ENCODE measurements at regions not wholly inside any gene's neighbourhood (a gene's known extent, or its start where the extent isn't known, plus 50 kb on each side); places are given as distances from the start of the nearest gene placed in this dataset.
"Not testable (repeated sequence)": the region's sequence is repeated elsewhere in the genome, so short reads cannot be mapped to it uniquely, and the experiment has no call there.

GRCh38 chr7:150046290-150047194, 172.8 kb downstream of the ATP6V0E2 start:
- not testable (repeated sequence) for DNase-seq (ENCODE audit: low read depth in 2 of 2)

- DNase-seq (ENCODE audit: low read depth in 2 of 2) = not testable (repeated sequence)
Measured at GRCh38 chr7:150047329-150047728, 173.6 kb downstream of the ATP6V0E2 start.

DNA sequence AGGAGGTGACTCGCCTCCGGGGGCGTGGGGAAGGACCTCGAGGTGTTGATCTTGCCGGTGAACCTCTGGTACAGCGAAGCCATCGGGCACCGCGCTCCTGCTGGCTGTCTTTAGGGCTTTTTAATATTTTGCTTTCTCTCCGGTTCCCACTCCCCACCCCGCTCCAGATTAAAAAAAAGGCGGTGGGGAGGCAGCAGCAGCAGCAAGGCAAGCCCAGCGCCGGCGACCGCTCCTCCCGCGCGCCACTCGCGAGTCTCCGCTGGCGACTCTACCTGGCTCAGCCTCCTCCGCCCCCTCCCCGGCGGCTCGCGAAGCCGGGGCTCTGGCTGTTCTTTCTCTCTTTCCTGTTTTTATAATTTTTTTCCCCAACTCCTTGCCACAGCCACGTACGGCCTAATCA, 174.0 kb downstream of the ATP6V0E2 start:
- not testable (repeated sequence) for DNase-seq (ENCODE audit: low read depth in 2 of 2)

- not testable (repeated sequence) for DNase-seq (ENCODE audit: low read depth in 2 of 2)
Measured at GRCh38 chr7:150048244-150049011, 174.7 kb downstream of the ATP6V0E2 start.

DNA sequence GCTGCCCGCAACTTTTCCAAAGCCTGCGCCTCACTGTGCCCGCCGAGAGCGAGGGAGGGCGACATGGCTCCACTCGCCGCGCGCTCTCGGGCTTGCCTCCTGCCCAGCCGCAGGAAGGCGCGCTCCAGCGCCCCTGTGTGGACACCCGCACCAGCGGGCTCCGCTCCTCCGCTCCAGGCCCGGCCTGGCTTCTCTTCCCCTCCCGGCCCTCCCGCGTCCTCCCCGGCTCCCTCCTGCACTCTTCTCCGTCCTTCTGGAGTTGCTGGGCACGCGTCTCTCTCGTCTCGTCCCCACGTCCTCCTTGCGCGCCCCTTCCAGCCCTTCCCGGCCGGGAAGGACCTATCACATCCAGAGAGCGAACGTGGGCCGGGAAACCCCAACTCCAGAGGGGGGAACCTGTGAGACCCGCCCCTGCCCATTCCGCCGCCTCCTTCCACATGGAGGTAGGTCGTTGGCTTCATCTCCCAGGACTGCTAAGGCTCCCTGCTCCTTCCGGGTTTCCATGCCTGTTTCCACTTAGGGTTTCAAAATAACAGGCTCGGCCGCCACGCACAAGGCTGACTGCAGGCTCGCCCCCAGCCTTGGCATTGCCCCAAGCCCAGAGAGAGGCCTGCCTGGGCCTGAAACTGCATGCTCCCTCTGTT, 175.4 kb downstream of the ATP6V0E2 start:
- not testable (repeated sequence) for DNase-seq (ENCODE audit: low read depth in 2 of 2)

- not testable (repeated sequence) for DNase-seq (ENCODE audit: low read depth in 2 of 2)
Measured at GRCh38 chr7:150053396-150053795, 179.6 kb downstream of the ATP6V0E2 start.

- not testable (repeated sequence) for DNase-seq (ENCODE audit: low read depth in 2 of 2)
Measured at GRCh38 chr7:150054242-150054641, 180.5 kb downstream of the ATP6V0E2 start.

- peak; percentile 69 to 73 for DNase-seq (ENCODE audit: low read depth in 2 of 2)
Measured at GRCh38 chr7:150060259-150061221, 186.8 kb downstream of the ATP6V0E2 start.

DNA sequence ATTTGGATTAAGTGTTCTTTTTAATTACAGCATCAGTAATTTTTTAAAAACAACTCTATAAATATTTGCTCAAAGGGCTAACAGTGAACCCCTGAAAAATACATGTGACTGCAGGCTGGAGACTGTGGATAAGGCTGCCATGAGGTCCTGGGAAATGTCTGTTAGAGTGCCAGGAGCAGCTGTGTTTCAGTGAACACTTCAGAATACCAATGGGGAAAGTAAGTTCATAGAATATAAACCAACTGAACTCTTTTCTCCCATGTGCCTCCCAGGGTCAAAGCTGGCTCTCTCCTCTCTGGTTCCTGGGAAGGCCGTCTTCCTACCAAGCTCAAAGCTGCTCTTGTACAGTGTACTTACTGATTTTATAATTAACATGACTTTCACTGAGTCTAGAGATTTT, 189.4 kb downstream of the ATP6V0E2 start:
- not testable (repeated sequence) for DNase-seq (ENCODE audit: low read depth in 2 of 2)

GRCh38 chr7:150069555-150070313, 196.0 kb downstream of the ATP6V0E2 start:
- DNase-seq (ENCODE audit: low read depth in 2 of 2) = not testable (repeated sequence)

- DNase-seq (ENCODE audit: low read depth in 2 of 2) = not testable (repeated sequence)
Measured at GRCh38 chr7:150077543-150077942, 203.8 kb downstream of the ATP6V0E2 start.

DNA sequence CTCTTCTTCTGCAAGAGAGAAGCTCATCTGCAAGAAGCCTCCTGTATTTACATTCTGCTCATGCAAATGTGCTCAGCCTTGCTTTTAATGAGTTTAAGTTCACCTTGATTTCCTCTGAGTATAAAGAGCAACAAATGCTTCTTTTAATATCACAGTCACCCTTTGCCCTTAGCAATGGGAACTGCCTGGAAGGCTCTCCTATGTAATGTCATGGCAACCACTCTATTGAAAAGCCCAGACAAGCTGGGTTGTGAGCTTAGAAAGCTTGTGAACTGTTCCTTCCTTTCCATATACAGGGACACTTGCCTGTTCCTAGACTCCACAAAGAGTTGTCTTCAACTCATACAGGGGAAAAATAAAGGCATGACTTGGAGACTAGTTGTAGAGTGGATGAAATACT, 208.1 kb downstream of the ATP6V0E2 start:
- DNase-seq (ENCODE audit: low read depth in 2 of 2) = not testable (repeated sequence)

DNA sequence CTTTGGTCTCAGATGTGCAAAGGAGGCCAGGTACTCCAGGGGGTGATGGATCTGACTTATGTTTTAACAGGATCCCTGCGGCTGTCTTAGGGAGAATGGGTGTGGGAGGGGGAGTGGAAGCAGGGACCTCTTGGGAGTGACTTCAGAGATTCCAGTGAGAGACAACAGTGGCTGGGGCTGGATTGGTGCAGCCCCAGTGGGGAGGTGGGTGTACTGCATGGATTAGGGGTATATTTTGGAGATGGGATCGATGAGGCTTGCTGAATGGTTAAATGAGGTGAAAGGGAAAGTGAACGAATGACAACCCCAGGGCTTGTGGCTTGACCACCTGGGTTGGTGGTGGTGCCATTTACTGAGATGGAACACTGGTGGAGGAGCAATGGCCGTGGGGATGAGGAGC, 211.0 kb downstream of the ATP6V0E2 start:
- not testable (repeated sequence) for DNase-seq (ENCODE audit: low read depth in 2 of 2)

- not testable (repeated sequence) for DNase-seq (ENCODE audit: low read depth in 2 of 2)
Measured at GRCh38 chr7:150087478-150087877, 213.7 kb downstream of the ATP6V0E2 start.

- DNase-seq (ENCODE audit: low read depth in 2 of 2) = not testable (repeated sequence)
Measured at GRCh38 chr7:150089139-150089538, 215.4 kb downstream of the ATP6V0E2 start.

- not testable (repeated sequence) for DNase-seq (ENCODE audit: low read depth in 2 of 2)
Measured at GRCh38 chr7:150090776-150091175, 217.0 kb downstream of the ATP6V0E2 start.

DNA sequence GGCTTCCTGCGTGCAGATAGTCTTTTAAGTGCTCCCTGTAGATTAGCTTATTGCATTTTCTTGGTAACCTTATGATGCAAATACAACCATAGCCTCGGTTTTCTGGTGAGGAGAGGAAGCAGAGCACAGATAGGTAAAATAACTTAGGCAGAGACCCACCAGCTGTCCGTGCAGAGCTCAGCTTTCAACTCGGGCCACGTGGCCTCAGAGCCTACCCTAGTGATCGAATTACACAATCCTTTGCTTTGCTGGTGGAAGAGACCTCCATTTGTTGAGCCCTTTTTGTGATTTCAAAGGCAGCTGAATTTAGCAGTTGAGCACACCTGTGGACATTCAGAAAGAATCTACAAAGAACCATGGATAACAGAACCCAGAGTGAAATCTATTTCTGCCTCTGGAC, 220.1 kb downstream of the ATP6V0E2 start:
- not testable (repeated sequence) for DNase-seq (ENCODE audit: low read depth in 2 of 2)

- not testable (repeated sequence) for DNase-seq (ENCODE audit: low read depth in 2 of 2)
Measured at GRCh38 chr7:150096213-150096994, 222.6 kb downstream of the ATP6V0E2 start.

DNA sequence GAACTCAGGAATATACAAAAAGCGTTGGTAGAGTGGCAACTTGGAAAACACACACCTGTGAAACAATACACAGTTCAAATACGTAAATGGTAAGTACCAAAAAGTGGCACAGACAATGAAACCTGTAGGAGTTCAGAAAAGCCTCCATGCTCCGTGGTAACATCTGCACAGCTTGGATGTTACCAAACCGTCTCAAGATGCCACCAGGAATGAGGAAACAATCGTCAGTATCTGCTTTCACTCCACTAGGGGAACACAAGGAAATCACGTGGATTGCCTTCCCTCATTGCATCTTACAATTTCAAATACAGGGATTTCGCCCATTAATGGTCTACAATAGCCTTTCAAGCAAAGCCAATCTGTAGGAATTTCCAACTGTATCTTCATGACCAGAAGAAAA, 224.6 kb upstream of the LRRC61 start:
- not testable (repeated sequence) for DNase-seq (ENCODE audit: low read depth in 2 of 2)
